ENCODE measurements at regions not wholly inside any gene's neighbourhood (a gene's known extent, or its start where the extent isn't known, plus 50 kb on each side); places are given as distances from the start of the nearest gene placed in this dataset.

DNA sequence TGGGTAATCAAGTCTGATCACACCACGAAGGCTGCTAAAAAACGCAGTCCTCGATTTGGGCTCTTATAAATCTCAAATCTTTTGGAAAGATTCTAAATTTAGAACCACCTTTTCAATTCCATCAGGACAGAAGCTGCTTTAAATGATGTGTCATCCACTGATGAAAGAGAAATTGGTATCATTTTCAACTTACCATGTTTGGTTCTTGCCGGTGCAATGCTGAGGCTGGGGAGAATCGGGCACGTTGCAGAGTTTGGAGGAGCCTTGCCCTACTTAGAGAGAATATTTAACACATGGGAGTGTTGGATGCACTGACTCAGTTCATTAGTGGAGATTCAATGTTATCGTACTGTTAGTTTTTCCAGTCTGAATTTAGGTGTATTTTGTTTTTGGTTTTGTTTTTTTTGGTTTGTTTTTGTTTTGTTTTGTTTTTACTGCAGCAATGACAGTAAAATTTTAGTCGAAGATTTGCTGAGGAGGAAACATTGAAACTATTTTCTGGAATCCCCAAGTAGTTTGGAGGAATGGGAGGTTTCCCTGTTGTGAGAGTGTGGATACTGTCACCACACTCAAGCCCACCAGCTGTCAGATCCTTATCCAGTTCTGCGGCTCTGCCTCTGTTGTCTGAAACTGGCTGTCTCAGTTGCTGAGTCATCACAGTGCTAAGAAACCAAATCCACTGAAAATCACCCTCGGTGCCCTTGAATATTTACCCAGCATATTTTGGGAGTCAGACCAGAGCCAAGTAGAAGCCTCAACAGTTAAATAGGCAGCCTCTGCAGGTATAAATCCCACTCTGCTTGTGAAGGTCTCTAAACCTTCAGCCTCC is 497.0 kb downstream of the BTBD3 start:
- H3K27ac ChIP-seq (replicated peaks) = no peak overlapping the region
- DNase-seq (ENCODE audit: low read depth in 1 of 2, low spot score in 1 of 2) = no peak
- H3K4me3 ChIP-seq (replicated peaks; ENCODE audit: insufficient read depth, low read length) = no peak overlapping the region

GRCh38 chr20:12416281-12416680 is 498.6 kb downstream of the BTBD3 start:
- no peak for DNase-seq (ENCODE audit: low read depth in 1 of 2, low spot score in 1 of 2)
- Histone ChIP-seq H3K4me3 (replicated peaks; ENCODE audit: insufficient read depth, low read length) (no peak overlapping the region), H3K27me3 (ENCODE audit: insufficient read depth, poor library complexity, severe bottlenecking) (no peaks in the 10 kb centered on the region), H3K27ac (replicated peaks) (no peak overlapping the region)
- TF ChIP-seq SPI1 (IDR thresholded peaks at IDR 0.05; ENCODE audit: borderline replicate concordance, low read depth) (no peak), POLR2AphosphoS5 (IDR thresholded peaks at IDR 0.05; ENCODE audit: low read depth) (no peak), REST (IDR thresholded peaks at IDR 0.05; ENCODE audit: insufficient replicate concordance, low read depth) (no peak), GABPA (IDR thresholded peaks at IDR 0.05; ENCODE audit: low read depth) (no peak)

More for the DNA sequence above, 497.0 kb downstream of the BTBD3 start:
- H3K27me3 ChIP-seq (ENCODE audit: insufficient read depth, poor library complexity, severe bottlenecking) = no peaks in the 10 kb centered on the region
- no peak for TF ChIP-seq CTCF (IDR thresholded peaks at IDR 0.05; ENCODE audit: insufficient read depth, low read length)
- TF ChIP-seq GABPA (IDR thresholded peaks at IDR 0.05; ENCODE audit: low read depth) = no peak
- TF ChIP-seq REST (IDR thresholded peaks at IDR 0.05; ENCODE audit: insufficient replicate concordance, low read depth) = no peak
- no peak for TF ChIP-seq POLR2AphosphoS5 (IDR thresholded peaks at IDR 0.05; ENCODE audit: low read depth)
- TF ChIP-seq SPI1 (IDR thresholded peaks at IDR 0.05; ENCODE audit: borderline replicate concordance, low read depth) = no peak

DNA sequence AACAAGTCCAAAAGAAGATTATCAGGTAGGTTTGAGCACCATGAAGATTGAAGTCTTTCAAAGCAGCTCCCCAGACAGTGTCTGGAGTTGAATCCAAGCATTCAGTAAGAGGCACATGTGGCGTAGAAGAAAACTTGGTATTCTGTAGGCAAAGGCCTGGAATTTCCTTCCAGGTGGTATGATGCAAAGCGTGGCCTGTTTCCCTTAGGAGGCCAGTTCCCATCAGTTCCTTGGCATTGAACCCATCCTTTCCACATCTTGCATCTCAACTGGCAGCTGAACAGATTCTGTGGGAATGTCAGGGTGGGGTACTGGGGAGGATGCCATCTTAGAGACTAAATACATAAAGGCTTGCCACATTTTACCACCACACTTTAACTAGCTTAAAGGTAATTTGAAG is 516.0 kb downstream of the BTBD3 start:
- no peak for DNase-seq (ENCODE audit: low read depth in 1 of 2, low spot score in 1 of 2)
- H3K4me3 ChIP-seq (replicated peaks; ENCODE audit: insufficient read depth, low read length) = no peak overlapping the region
- no peak overlapping the region for H3K27ac ChIP-seq (replicated peaks)
- TF ChIP-seq SPI1 (IDR thresholded peaks at IDR 0.05; ENCODE audit: borderline replicate concordance, low read depth) (no peak), CTCF (IDR thresholded peaks at IDR 0.05; ENCODE audit: insufficient read depth, low read length) (no peak), GABPA (IDR thresholded peaks at IDR 0.05; ENCODE audit: low read depth) (no peak), REST (IDR thresholded peaks at IDR 0.05; ENCODE audit: insufficient replicate concordance, low read depth) (no peak), POLR2AphosphoS5 (IDR thresholded peaks at IDR 0.05; ENCODE audit: low read depth) (no peak)
- H3K27me3 ChIP-seq (ENCODE audit: insufficient read depth, poor library complexity, severe bottlenecking) = no peaks in the 10 kb centered on the region

Data from HL-60 (cell line).